ENCODE measurements at regions not wholly inside any gene's neighbourhood (a gene's known extent, or its start where the extent isn't known, plus 50 kb on each side); places are given as distances from the start of the nearest gene placed in this dataset.
"Not testable (repeated sequence)": the region's sequence is repeated elsewhere in the genome, so short reads cannot be mapped to it uniquely, and the experiment has no call there.

DNA sequence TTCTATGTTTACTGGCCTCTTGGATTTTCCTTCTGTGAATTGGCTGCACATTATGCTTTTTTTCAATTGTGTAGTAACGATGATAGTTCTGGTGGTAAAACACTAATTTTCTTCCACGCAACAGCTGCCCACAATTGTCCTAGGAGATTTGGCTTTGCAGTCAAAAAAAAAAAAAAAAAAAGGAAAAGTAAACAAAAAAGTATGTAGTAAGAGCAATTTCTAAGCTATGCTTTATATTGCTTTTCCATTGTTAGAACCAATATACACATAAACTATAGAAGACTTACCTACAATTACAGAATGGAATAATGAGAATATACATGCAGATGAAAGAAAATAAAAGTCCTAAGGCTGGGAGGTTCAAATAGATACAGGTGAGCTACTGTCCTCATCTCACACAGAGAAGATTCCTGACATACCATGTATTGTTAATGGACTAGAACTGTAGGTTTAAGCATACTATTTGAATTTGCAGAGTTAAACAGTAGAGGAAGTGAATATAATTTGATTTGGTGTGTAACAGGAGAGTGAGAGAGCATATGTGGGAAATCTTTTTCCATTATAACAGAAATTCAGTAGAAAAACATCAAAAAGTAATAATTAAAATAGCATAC lies 976.2 kb downstream of the RAB28 start:
- no peak for FAIRE-seq
- no peak for DNase-seq (ENCODE audit: insufficient read length, low spot score)

DNA sequence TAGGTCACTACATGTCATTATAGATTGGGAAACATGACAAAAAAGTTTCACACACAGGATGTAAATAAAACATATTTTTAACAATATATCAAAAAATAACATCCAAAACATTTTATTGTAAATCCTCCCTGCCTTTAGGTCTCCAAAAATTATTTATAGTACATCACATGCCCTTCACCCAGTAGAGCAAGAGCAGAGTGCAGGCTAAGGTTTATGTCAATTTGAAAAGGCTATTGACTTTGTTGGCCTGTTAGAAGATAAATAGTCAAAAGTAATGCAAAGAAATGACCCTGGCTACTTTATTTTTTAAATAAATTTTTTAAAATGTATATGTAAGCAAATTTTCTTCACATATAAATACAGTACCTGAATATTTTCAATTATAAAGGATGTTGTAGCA lies 983.7 kb downstream of the RAB28 start:
- FAIRE-seq (no peak), DNase-seq (ENCODE audit: insufficient read length, low spot score) (no peak)

DNA sequence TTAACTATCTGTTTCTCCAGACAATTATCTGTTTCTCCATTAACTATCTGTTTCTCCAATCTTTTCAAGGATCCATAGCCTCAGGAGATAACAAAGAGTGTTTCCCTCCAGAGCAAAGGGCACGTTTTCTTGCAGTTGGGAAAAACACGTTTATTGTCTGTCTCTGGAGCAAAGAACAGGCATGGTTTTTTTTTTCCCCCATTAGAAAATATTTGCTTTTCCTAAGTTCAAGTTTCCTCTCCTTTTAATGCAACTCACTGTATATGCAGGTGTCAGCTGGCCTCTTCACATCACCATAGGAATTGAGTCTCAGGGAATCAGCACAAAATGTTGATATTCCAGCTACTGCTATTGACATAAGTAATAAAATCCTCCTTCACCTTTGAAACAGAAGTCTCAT lies 984.4 kb downstream of the RAB28 start:
- DNase-seq (ENCODE audit: insufficient read length, low spot score), result no peak
- no peak for FAIRE-seq

DNA sequence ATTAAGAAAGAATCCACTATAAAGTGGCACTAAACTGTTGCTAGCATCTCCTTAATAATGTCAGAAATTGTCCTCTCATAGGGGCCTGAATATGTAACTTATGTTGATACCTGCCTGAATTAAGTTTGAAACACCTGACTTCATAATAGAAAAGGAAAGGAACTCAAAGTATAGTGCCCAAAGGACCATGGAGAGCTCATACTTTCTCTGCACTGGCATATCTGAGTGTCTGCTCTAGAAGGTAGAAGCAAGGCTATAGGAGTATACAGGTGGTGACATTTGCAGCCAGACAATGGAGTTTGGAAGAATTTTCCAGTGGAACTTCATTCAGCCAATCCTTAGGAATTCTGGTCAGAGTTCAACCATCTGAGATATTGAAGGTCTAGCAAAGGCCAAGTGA lies 988.9 kb downstream of the RAB28 start:
- FAIRE-seq, result no peak
- DNase-seq (ENCODE audit: insufficient read length, low spot score), result no peak

DNA sequence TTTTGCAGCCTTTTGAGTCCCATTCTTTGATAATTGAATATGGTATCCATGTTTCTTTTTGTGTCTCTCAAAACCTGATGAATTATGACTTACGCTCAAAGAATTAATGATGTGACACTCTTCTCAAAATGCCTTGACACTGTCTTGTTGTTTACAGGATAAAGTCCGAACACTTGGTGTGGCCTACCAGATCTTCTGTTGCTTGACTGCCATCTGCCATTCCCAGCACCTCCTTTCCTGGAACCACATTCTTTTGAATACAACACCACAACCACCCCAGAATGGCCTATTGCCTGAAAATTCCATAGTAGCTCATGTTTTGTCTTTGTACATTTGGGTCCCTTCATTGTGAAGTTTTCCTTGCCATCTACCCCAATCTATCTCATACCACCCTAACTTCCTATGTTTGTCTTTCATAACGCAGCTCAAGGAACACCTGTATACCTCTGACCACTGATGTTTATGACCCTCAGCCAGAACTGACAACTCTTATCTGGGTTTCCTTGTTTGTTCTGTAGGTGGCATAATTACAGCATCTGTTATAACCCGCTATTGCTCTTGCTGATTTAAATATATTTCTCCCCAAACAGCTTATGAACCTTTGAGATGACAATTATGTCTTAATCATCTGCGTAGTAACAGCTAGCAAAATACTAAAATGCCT lies 991.3 kb downstream of the RAB28 start:
- FAIRE-seq, result no peak
- DNase-seq (ENCODE audit: insufficient read length, low spot score), result no peak

DNA sequence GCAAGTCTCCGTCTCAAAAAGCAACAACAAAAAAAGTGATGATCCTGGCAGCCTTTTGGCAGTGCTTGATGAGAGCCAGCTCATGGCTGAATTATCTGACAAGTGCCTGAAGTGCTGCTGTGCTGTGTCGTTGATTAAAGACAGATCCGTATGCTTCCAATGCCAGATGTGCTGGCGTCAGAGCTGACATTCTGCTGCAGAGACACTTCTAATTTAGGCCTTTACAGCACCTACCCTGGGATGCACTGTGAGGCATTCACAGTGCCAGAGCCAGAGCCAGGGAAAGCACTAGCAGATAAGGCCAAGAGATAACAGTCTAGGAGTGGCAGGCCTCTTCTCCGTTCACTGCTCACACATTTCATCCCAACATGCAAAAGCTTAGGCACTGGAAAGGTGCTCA lies 995.5 kb downstream of the RAB28 start:
- DNase-seq (ENCODE audit: insufficient read length, low spot score) (no peak), FAIRE-seq (no peak)

DNA sequence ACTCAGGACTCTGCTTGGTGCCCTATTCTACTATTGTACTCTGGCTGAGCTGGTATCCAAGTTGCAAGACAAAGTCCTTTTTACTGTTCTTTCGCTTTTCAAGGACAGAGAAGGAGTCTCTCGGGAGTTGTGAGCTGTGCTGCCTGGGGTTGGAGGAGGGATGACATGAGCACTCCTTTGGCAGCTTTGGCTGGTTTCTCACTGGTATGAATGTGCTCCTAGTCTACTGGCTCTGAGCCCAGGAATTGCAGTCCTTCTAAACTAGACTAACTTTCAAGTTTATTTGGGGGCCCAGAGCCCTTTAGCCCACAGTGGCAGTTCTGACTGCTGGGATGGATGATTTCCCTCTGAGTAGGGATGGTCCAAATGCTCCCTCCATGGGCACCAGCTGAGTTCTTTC lies 997.1 kb downstream of the RAB28 start:
- DNase-seq (ENCODE audit: insufficient read length, low spot score) (no peak), FAIRE-seq (no peak)

DNA sequence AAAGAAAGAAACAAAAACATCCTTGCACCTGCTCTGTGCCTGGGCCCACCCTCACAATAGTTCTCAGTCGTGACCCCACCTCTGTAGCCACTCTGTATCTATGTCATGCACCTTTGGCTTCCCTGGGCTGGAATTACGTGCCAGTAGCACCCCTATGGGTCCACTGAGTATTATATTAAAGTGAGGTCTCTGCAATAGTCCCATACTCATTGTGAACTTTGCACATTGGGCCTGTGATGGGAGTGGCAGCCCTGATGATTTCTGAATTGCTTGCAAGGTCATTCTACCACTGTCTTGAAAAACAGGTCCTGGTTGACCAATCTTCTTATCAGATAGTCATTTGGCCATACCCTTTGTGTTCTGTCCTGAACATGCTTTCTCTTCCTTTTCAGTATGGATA lies 1012.1 kb downstream of the RAB28 start:
- no peak for FAIRE-seq
- no peak for DNase-seq (ENCODE audit: insufficient read length, low spot score)

DNA sequence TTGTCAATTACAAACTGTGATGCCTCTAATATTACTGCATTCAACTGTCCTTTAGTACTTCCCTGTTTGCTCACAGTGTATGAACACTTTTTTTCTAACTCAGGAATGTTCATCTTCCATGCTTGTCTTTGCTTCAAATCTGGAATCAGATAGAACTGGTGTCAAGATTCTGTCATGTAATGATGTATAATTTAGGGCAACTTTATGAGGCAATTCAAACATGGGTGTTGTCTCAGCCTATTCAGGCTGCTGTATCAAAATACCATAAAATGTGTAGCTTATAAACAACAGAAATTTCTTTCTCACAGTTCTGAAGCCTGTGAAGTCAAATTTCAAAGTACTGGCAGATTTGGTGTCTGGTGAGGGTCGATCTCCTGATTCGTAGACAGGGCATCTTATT lies 1012.9 kb downstream of the RAB28 start:
- FAIRE-seq (no peak), DNase-seq (ENCODE audit: insufficient read length, low spot score) (no peak)

DNA sequence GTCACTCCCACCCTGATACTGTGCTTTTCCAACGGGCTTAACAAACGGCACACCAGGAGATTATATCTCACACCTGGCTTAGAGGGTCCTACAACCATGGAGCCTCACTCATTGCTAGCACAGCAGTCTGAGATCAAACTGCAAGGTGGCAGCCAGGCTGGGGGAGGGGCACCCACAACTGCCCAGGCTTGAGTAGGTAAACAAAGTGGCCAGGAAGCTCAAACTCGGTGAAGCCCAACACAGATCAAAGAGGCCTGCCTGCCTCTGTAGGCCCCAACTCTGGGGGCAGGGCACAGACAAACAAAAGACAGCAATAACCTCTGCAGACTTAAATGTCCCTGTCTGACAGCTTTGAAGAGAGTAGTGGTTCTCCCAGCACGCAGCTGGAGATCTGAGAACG lies 1022.6 kb downstream of the RAB28 start:
- not testable (repeated sequence) for FAIRE-seq; DNase-seq (ENCODE audit: insufficient read length, low spot score)

DNA sequence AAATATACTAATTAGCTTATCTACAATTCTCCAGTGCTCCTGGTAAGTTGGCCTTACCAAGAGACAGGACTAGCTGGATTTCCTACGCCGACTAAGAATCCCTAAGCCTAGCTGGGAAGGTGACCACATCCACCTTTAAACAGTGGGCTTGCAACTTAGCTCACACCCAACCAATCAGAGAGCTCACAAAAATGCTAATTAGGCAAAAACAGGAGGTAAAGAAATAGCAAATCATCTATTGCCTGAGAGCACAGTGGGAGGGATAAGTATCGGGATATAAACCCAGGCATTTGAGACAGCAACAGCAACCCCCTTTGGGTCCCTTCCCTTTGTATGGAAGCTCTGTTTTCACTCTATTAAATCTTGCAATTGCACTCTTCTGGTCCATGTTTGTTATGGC lies 1025.0 kb downstream of the RAB28 start:
- no peak for DNase-seq (ENCODE audit: insufficient read length, low spot score)

DNA sequence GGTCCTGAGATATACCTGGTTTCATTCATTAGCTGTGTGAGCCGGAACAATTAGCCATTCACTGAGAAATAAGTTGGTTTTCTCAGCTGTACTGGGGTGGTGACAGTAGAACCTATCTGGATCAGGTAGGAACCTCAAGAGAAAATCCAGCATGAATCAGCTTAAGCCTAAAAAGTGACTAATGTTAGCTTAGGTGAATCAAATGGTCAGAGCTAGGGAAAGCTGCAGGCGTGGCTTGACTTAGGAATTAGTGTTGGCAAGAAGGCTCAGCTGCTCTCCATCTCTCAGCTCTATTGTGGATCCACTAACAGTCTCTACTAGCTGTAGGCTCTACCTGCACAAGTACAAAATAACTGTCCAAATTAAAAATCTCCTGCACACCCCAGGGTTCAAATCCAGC lies 1025.5 kb downstream of the RAB28 start:
- DNase-seq (ENCODE audit: insufficient read length, low spot score) (no peak), FAIRE-seq (no peak)

More for the DNA sequence above, 1025.0 kb downstream of the RAB28 start:
- FAIRE-seq, result no peak

DNA sequence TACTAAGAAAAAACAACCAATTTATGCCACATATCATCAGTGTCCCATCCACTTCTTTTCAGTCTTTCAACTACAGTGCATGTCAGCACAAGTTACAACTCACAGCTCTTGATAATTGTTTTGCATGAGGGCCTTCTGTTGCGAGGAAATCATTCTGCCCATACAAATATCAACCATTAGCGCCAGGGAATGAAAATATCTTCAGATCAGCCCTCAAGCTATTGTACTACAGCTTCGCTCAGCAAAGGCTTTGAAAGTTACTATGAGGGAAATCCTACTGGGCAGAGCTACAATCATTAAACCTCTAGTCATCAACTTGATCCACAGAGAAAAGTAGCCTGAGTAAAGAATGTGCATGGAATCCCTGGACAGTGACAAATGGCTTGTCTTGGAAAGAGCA lies 1023.6 kb upstream of the HS3ST1 start:
- no peak for FAIRE-seq
- no peak for DNase-seq (ENCODE audit: insufficient read length, low spot score)

DNA sequence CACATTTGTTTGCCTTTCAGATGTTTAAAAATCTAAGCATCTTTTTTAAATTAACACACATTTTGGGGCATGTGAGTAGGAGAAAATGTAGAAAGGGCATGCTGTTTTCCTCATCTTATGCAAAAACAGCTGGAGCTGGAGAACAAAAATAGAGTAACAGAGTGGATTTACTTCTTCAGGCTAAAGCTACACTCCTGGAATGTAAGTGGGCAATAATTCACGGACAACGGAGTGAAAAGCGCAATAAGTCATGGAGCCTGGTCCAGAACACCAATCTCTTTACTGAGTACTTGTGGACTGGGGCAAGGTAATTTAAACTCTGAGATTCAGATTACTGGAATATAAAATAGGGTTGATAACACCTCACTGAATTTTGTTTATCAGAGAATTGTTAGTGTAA lies 1018.8 kb upstream of the HS3ST1 start:
- no peak for DNase-seq (ENCODE audit: insufficient read length, low spot score)
- FAIRE-seq, result no peak

DNA sequence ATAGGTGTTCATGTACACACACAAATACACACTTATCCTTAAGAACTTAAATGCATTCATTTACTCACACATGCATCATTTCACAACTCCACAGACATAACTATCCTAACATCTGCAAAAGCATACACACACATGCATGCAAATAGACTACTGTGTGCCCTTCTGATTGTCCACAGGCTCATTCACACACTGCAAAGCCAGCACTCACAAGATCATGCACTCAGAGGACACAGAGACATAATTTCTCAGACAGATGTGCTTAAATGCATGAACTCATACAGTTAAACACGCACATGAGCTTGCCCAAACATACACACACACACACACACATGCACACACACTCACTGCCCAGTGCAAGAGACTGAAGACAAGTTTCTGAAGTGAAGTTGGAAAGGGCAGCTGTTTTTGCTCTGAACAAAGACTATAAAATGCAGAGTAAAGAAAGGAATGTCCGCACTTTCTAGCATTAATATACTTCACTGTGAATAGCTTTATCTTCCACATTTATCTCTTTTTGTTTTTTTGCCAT lies 1018.0 kb upstream of the HS3ST1 start:
- FAIRE-seq, result no peak
- DNase-seq (ENCODE audit: insufficient read length, low spot score), result no peak

DNA sequence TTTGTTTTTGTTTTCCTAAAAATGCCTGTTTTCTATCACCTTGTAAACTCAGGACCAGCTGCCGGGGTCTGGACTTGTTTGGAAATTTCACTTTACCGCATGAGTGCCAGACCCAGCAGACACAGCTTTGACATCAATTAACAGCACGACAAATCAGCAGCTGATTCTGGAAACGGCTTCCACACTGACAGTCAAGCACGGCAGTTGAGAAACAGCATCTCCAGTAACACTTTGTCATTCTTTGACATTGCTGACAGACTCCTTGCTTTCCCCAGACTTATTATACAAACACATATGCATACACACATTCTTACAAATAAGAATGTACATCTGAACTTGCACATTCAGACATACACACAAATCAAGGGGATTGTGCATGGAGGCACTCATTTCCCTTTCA lies 1017.6 kb upstream of the HS3ST1 start:
- FAIRE-seq (no peak), DNase-seq (ENCODE audit: insufficient read length, low spot score) (no peak)

DNA sequence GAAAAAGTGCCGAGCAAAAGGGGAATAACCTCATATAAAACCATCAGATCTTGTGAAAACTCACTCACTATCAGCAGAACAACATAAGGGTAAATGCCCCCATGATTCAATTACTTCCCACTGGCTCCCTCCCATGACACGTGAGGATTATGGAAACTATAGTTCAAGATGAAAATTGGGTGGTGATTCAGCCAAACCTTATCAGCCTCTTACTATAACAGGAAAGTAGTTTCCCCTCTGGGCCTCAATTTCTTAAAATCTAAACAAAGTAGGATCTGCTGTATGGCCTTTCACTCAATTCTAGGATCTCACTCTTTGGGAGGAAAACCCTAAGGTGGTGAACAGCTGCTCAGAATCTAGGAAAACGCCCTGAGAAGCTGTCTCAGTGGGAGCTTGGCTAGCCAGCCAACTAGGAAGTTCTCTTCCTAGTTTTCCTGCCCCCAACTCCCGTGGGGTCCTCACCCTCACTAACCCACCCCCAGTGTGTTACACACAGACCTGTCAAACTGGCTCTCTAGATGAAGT lies 1017.1 kb upstream of the HS3ST1 start:
- FAIRE-seq (no peak), DNase-seq (ENCODE audit: insufficient read length, low spot score) (no peak)

DNA sequence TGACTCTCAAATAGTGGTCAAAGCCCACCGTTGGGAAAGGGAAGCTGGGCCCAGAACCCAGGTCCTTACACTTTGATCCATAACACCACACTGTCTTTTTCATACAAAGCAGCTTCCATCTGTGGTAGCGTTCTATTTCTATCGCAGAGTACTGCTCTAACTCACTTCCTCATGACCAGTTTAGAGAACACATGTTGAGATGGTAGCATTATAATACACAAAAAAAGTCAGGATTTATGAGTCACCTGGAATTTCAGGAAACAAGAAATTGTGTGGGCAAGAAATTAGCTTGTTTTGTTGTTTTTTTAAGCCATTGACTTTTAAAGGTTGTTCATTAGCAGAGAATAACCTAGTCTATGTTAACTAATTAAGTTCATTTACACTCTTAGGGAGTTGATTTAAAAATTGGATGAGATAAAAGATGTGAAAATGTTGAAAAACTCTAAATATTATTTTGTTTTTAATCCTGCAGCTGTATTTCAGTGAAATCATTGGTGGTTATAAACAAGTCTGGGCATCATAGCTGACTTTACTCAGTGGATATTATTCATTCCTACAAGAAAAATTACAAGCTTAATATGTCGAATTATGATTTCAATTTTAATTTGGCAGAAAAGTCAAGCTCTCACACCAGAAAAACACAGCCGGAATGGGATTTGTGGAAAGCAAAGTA lies 1011.1 kb upstream of the HS3ST1 start:
- DNase-seq (ENCODE audit: insufficient read length, low spot score) (no peak), FAIRE-seq (no peak)

DNA sequence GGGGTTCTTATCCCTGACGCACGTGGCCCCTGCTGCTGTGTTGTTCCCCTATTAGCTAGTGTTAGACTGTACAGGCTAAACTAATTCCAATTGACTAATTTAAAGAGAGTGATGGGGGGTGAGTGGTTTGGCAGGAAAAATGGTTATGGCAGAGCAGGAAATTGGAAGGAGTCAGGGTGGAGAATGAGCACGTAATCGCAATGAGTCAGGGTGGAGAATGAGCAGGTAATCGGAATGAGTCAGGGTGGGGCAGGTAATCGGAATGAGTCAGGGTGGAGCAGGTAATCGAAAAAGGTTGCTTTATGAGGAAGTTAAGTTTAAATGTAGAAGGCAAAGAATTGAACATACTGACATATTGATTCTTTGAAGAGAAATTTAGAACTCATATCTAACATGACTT lies 1002.6 kb upstream of the HS3ST1 start:
- DNase-seq (ENCODE audit: insufficient read length, low spot score); FAIRE-seq: not testable (repeated sequence)

DNA sequence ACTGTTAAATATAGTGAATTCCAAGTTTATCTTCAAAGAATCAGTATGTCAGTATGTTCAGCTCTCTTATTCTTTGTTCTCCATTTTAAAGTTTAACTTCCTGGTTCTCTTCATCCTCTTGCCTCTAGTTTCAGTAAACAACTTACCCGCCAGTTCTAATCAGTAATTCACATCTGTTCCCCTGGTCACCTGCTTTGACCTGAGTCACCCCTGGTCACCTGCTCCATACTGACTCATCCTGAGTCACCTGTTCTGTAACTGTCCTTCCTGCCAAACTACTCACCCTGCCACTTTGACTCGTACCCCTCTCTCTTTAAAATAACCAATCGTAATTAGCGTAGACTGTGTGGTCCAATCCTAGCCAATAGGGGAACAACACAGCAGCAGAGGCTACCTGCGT lies 992.7 kb upstream of the HS3ST1 start:
- no peak for DNase-seq (ENCODE audit: insufficient read length, low spot score)
- no peak for FAIRE-seq

DNA sequence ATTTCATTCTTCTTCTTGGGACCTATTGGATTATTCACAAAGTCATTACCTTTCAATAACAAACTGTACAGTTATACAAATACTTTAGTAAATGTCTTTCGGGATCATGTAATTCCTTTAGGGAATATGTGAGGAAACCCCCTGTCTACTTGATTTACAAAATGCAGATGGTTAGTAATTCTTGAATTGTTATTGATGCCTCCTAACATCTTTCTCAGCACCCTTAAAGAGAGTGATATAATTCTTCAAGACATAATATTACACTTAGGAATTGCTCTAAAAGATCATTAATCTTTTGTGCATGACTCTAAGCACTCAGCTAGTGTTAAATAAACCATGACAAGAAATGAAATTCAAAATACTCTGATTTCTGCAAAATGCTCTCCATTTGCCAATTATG lies 988.1 kb upstream of the HS3ST1 start:
- DNase-seq (ENCODE audit: insufficient read length, low spot score) (no peak), FAIRE-seq (no peak)
